Activated CD4-positive, alpha-beta T cell treated with anti-CD3 and anti-CD28 coated beads, Interleukin-2, amount 10 ng/mL, durations not matched to agents 7 days and 5 days (primary cell): ENCODE measurements at regions not wholly inside any gene's neighbourhood (a gene's known extent, or its start where the extent isn't known, plus 50 kb on each side); places are given as distances from the start of the nearest gene placed in this dataset.
"Not testable (repeated sequence)": the region's sequence is repeated elsewhere in the genome, so short reads cannot be mapped to it uniquely, and the experiment has no call there.

Experiments used
- CTCF ChIA-PET: fragments of 350-600 bp; sonication (Branson Sonifier 250); formaldehyde crosslinking; loops from one replicate; lab custom pipeline; 2021; ENCODE audit warnings: antibody characterized with exemption; lab: Charles Lee
- POLR2A ChIA-PET: fragments of 350-600 bp; sonication (Branson Sonifier 250); formaldehyde crosslinking; loops from one replicate; lab custom pipeline; 2021; ENCODE audit warnings: antibody characterized with exemption; lab: Charles Lee
- DNase-seq: peaks from one replicate; pipeline ENCODE4 v3.0.0-alpha.2; 2020
- H3K27ac Mint-ChIP-seq: one replicate; pipeline ENCODE4 v1.8.0; 2021; ENCODE audit warnings: mild to moderate bottlenecking, moderate library complexity, mixed read lengths
- H3K27me3 Mint-ChIP-seq: one replicate; pipeline ENCODE4 v1.8.0; 2021; ENCODE audit warnings: mixed read lengths
- H3K36me3 Mint-ChIP-seq: one replicate; pipeline ENCODE4 v1.8.0; 2021; ENCODE audit warnings: low read depth, mixed read lengths
- H3K4me1 Mint-ChIP-seq: one replicate; pipeline ENCODE4 v1.8.0; 2021; ENCODE audit warnings: mixed read lengths
- H3K4me3 Mint-ChIP-seq: one replicate; pipeline ENCODE4 v1.8.0; 2021; ENCODE audit warnings: mild to moderate bottlenecking, moderate library complexity, mixed read lengths
- H3K9me3 Mint-ChIP-seq: one replicate; pipeline ENCODE4 v1.8.0; 2021; ENCODE audit warnings: mixed read lengths

DNA sequence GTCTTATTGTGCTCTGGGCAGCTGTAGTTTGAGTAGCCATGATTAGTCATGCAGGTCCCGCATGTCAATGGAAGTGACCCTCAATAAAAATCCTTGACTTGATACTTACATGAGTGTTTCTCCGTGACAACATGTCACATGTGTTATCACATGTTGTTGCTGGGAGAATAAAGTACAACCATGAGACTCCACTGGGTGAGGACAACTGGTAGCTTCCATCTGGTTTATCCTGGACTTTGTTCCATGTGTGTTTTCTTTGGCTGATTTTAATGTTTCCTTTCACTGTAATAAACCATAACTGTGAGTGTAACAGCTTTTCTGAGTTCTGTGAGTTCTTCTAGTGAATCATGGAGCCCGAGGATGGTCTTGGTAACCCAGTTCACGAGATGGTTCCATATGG is 63.1 kb upstream of the NDN start:
- DNase-seq, result no peak
- POLR2A ChIA-PET, result no interaction called here
- Mint-ChIP-seq H3K36me3 (no peaks in the 10 kb centered on the region), H3K9me3 (peaks cover 27% of the 10 kb centered on the region), H3K4me3 (no peak overlapping the region), H3K27ac (no peak overlapping the region), H3K27me3 (no peaks in the 10 kb centered on the region), H3K4me1 (no peaks in the 10 kb centered on the region)
- CTCF ChIA-PET, result no interaction called here

DNA sequence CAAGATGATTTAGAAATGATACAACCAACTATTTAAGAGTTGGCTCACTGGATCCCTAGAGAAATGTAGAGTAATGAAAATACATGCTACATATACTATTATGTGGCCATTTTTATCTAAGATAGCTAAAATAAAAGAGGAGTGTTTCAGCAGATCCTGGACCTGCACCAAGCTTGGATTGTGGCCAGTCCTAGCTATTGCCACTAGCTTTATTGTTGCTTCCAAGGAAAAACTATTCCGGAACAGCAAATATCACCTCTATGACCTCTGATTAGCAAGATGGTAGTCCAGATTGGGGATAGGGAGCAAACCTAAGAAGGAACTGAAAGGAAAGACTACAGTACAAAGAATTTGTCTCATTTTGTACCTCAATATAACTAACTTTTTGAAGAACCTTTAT is 63.7 kb upstream of the NDN start:
- Mint-ChIP-seq H3K9me3 (peaks cover 33% of the 10 kb centered on the region), H3K4me3 (no peak overlapping the region), H3K36me3 (no peaks in the 10 kb centered on the region), H3K27me3 (no peaks in the 10 kb centered on the region), H3K27ac (no peak overlapping the region), H3K4me1 (no peaks in the 10 kb centered on the region)
- POLR2A ChIA-PET, result no interaction called here
- CTCF ChIA-PET, result no interaction called here
- no peak for DNase-seq

DNA sequence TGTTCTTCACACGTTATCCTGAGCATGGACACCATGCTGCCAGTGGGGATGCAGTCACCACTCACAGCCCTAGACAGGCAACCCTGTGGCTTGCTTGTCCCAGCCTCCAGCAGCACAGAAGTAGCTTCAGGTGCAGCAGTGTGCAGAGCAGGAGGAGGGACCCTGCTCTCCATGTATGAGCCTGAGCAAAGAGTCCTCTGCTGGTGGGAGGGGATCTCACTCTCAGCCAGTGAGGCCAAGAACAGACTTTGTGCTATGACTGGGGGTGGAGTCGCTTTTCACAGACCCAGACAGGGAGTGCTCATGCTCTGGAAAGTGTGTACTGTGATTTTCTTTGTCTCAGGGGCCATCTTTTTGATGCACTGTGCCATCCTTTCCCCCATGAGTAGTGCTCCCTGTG is 66.1 kb upstream of the NDN start:
- no peak overlapping the region for H3K4me3 Mint-ChIP-seq
- CTCF ChIA-PET, result no interaction called here
- POLR2A ChIA-PET, result no interaction called here

DNA sequence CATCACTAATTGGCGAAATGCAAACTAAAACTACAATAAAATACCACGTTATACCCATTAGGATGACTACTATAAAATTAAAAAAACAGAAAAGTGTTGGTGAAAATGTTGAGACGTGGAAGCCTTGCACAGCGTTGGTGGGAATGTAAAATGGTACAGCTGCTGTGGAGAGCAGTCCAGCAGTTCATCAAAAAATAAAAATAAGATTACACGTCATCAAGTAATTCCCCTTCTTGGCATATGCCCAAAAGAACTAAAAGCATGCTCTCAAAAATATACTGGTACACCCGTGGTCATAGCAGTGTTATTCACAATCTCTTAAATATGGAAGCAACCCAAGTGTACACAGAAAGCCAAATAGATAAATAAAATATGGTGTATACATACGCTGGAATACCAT is 71.8 kb upstream of the NDN start:
- no peaks in the 10 kb centered on the region for H3K36me3 Mint-ChIP-seq
- DNase-seq, result no peak
- ChIA-PET POLR2A (no interaction called here), CTCF (no interaction called here)
- no peak overlapping the region for H3K27ac Mint-ChIP-seq
- no peaks in the 10 kb centered on the region for H3K4me1 Mint-ChIP-seq
- no peak overlapping the region for H3K4me3 Mint-ChIP-seq
- no peaks in the 10 kb centered on the region for H3K27me3 Mint-ChIP-seq
- H3K9me3 Mint-ChIP-seq, result peaks cover 37% of the 10 kb centered on the region

More for the DNA sequence above, 66.1 kb upstream of the NDN start:
- Mint-ChIP-seq H3K27me3 (no peaks in the 10 kb centered on the region), H3K27ac (no peak overlapping the region), H3K9me3 (peaks cover 33% of the 10 kb centered on the region), H3K4me1 (no peaks in the 10 kb centered on the region), H3K36me3 (no peaks in the 10 kb centered on the region)
- DNase-seq, result no peak

DNA sequence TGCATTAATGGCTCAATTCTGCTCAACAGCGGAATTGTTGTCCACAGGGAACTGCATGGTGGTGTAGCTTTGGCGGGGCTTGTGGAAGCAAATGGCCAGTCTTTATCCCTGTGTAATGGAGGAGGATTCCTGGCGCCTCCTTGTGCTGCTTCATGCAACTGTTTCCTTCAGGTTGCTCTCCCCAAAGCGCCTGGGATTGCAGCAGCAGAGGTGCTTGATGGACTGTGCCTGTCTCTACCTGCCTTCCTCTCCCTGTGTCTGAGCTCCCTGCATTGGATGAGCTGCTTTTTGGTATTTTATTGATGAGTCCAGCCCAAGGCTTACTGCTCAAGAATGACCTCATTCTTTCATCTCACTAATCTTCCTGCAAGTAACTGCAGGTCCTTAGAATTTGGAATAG is 72.9 kb upstream of the NDN start:
- no peaks in the 10 kb centered on the region for H3K36me3 Mint-ChIP-seq
- H3K4me3 Mint-ChIP-seq, result no peak overlapping the region
- DNase-seq, result no peak
- H3K27ac Mint-ChIP-seq, result no peak overlapping the region
- H3K4me1 Mint-ChIP-seq, result no peaks in the 10 kb centered on the region
- CTCF ChIA-PET, result no interaction called here
- POLR2A ChIA-PET, result no interaction called here
- peaks cover 44% of the 10 kb centered on the region for H3K9me3 Mint-ChIP-seq
- no peaks in the 10 kb centered on the region for H3K27me3 Mint-ChIP-seq

DNA sequence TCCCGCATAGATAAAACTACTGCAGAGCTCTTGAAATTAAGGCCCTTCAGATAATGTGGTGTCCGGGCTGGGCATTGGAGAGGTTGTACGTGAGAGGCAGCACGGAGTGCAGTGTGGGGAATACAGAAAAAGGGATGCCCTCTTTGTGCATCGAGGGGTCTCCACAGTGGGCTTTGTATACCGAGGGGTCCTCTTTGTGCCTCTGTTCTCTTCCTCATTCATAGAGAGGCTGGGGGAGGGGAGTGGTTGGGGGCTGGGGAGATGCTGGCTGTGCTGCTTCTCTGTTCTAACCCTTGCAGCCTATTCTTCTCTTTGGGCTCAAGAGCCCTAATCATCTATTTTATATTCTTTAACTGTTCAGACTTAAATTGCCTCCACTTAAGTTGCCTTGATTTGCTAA is 74.3 kb upstream of the NDN start:
- CTCF ChIA-PET, result no interaction called here
- Mint-ChIP-seq H3K27me3 (no peaks in the 10 kb centered on the region), H3K4me1 (no peaks in the 10 kb centered on the region), H3K36me3 (no peaks in the 10 kb centered on the region), H3K4me3 (no peak overlapping the region), H3K9me3 (peaks cover 41% of the 10 kb centered on the region), H3K27ac (no peak overlapping the region)
- POLR2A ChIA-PET, result no interaction called here
- DNase-seq, result no peak

DNA sequence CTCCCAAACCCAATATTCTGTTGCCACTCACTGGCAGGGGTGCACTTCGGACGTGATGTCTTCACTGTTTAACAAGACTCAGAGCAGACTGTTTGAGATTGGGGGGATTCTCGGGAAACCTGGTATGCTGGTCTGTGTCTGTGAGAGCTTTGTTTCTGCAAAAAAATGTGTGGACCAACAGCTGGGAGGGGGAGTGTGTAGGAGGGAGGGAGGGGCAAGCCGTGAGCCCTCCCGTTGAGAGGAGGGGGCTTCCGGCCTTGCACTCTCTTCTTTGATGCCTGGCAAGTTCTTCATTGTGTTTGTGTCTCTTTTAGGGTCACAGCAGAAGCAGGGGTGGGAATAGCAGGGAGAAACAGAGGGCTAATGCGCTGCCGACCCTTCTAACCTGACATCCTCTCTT is 74.9 kb upstream of the NDN start:
- DNase-seq, result no peak
- ChIA-PET POLR2A (no interaction called here), CTCF (no interaction called here)
- no peaks in the 10 kb centered on the region for H3K36me3 Mint-ChIP-seq
- no peak overlapping the region for H3K4me3 Mint-ChIP-seq
- no peak overlapping the region for H3K27ac Mint-ChIP-seq
- no peaks in the 10 kb centered on the region for H3K27me3 Mint-ChIP-seq
- peaks cover 40% of the 10 kb centered on the region for H3K9me3 Mint-ChIP-seq
- H3K4me1 Mint-ChIP-seq, result no peaks in the 10 kb centered on the region

DNA sequence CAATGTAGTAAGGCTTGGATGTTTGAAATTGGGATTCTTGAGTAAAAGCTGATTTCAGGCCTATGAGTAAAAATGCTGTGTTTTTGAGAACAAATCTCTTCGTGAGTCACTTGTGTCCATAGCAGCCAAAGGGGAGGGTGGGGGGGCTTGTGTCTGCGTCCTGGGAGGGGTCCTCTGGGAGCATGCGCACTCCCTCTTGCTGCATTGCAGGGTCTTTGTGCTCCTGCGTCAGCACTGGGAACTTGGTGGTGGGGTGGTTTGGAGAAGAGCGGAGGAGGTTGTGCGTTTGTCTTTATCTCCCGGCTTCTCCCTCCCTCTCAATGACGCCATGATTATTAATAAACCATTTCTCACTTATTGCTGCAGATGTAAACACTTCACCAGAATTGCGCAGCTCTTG is 75.9 kb upstream of the NDN start:
- CTCF ChIA-PET, result no interaction called here
- H3K4me1 Mint-ChIP-seq, result no peaks in the 10 kb centered on the region
- H3K9me3 Mint-ChIP-seq, result peaks cover 42% of the 10 kb centered on the region
- H3K4me3 Mint-ChIP-seq, result no peak overlapping the region
- POLR2A ChIA-PET, result no interaction called here
- no peak overlapping the region for H3K27ac Mint-ChIP-seq
- DNase-seq, result no peak
- no peaks in the 10 kb centered on the region for H3K36me3 Mint-ChIP-seq
- H3K27me3 Mint-ChIP-seq, result no peaks in the 10 kb centered on the region

DNA sequence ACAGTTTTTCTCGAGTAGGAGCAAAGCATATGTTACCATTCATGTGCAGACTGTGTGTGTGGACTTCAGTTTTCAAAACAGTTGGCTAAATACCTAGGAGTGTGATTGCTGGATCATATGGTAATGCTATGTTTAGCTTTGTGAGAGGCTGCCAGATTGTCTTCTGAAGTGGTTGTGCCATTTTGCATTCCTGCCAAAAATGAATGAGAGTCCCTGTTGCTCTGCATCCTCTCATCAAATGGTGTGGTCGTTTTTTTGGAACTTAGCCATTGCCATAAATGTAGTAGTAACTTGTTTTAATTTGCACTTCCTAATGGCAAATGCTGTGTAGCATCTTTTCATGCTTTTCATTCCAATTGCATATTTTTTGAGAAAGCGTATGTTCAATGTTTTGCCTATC is 77.2 kb upstream of the NDN start:
- H3K9me3 Mint-ChIP-seq, result peaks cover 46% of the 10 kb centered on the region
- no peak overlapping the region for H3K4me3 Mint-ChIP-seq
- H3K4me1 Mint-ChIP-seq, result no peaks in the 10 kb centered on the region
- no peak for DNase-seq
- H3K27ac Mint-ChIP-seq, result no peak overlapping the region
- no peaks in the 10 kb centered on the region for H3K27me3 Mint-ChIP-seq
- ChIA-PET POLR2A (no interaction called here), CTCF (no interaction called here)
- no peaks in the 10 kb centered on the region for H3K36me3 Mint-ChIP-seq

DNA sequence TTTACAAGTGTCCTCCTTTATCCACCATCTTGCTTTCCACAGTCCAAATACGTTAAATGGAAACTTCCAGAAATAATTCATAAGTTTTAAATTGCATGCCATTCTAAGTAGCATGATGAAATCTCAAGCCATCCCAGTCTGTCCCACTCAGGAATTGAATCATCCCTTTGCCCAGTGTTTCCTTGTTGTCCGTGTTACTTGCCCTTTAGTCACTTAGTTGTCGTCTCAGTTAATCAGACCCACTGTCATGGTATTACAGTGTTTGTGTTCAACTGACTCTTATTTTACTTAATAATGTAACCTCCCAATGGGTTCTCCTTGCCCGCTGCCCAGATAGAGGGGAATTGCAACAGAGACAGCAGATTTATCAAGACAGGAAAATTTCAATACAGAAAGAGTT is 77.6 kb upstream of the NDN start:
- no peak for DNase-seq
- ChIA-PET POLR2A (no interaction called here), CTCF (no interaction called here)
- no peaks in the 10 kb centered on the region for H3K4me1 Mint-ChIP-seq
- H3K4me3 Mint-ChIP-seq, result no peak overlapping the region
- no peaks in the 10 kb centered on the region for H3K36me3 Mint-ChIP-seq
- peaks cover 44% of the 10 kb centered on the region for H3K9me3 Mint-ChIP-seq
- H3K27ac Mint-ChIP-seq, result no peak overlapping the region
- H3K27me3 Mint-ChIP-seq, result no peaks in the 10 kb centered on the region

DNA sequence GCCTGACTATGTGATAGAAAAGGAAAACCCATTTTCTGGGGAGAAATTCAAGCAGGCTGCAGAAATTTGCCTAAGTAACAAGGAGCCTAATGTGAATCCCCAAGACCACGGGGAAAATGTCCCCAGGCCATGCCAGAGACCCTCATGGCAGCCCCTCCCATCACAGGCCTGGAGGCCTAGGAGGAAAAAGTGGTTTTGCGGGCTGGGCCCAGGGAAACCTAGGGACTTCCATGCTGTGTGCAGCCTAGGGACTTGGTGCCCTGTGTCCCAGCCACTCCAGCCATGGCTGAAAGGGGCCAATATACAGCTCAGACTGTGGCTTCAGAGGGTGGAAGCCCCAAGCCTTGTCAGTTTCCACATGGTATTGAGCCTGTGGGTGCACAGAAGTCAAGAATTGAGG is 79.7 kb upstream of the NDN start:
- H3K36me3 Mint-ChIP-seq, DNase-seq, POLR2A ChIA-PET, H3K4me3 Mint-ChIP-seq, H3K27me3 Mint-ChIP-seq, H3K27ac Mint-ChIP-seq, H3K4me1 Mint-ChIP-seq, CTCF ChIA-PET: not testable (repeated sequence)
- H3K9me3 Mint-ChIP-seq, result peaks cover 43% of the 10 kb centered on the region

DNA sequence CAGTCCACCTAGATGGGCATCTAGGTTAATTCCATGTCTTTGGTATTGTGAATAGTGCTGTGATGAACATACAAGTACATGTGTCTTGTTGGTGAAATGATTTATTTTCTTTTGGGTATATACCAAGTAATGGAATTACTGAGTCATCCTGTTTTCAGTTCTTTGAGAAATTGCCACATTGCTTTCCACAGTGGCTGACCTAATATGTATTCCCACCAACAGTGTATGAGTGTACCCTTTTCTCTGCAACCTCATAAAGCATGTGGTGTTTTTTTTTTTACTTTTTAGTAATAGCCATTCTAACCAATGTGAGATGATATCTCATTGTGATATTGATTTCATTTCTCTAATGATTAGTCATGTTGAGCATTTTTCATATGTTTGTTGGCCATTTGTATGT is 86.0 kb upstream of the NDN start:
- POLR2A ChIA-PET, result no interaction called here
- Mint-ChIP-seq H3K9me3 (peaks cover 19% of the 10 kb centered on the region), H3K36me3 (no peaks in the 10 kb centered on the region), H3K27me3 (no peaks in the 10 kb centered on the region), H3K27ac (no peak overlapping the region), H3K4me3 (no peak overlapping the region), H3K4me1 (no peaks in the 10 kb centered on the region)
- no peak for DNase-seq
- CTCF ChIA-PET, result no interaction called here

DNA sequence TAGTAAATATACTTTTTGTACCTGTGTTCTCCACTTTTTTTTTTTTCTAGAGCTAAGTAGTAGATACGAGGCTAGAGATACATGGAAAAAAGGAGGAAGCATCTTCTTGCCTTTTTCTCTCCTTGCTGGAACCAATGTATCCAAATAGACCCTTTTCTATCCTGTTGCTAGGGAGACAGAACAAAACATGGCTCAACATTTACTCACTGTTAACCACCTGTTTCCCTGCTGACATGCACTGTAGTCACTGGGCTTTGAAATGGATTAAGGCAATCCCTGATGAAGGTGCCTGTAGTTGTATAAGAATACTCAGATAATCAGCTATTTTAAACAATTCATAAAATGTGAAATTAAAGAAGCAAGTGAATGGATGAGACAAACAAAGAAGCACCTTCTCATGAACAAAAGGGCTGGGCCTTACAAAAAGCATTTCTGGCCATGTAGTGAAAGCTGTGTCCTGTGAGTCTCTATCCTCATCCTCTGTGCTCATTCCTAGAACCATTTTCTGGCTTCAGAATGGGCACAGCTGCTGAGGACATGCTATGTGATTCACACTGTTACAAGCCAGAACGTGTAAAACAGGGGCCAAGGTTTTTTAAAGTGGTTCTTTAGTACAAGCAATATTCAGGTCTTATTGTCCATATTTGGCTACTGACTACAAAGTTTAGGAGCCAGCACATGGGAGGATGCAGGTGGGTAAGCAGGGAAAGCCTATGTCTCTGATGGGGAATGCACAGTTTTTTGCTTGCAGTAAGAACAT is 100.4 kb upstream of the NDN start:
- no peak for DNase-seq
- Mint-ChIP-seq H3K27ac (no peak overlapping the region), H3K36me3 (no peaks in the 10 kb centered on the region), H3K27me3 (no peaks in the 10 kb centered on the region), H3K4me3 (no peak overlapping the region), H3K4me1 (no peaks in the 10 kb centered on the region), H3K9me3 (peaks cover 16% of the 10 kb centered on the region)
- ChIA-PET POLR2A (no interaction called here), CTCF (no interaction called here)

DNA sequence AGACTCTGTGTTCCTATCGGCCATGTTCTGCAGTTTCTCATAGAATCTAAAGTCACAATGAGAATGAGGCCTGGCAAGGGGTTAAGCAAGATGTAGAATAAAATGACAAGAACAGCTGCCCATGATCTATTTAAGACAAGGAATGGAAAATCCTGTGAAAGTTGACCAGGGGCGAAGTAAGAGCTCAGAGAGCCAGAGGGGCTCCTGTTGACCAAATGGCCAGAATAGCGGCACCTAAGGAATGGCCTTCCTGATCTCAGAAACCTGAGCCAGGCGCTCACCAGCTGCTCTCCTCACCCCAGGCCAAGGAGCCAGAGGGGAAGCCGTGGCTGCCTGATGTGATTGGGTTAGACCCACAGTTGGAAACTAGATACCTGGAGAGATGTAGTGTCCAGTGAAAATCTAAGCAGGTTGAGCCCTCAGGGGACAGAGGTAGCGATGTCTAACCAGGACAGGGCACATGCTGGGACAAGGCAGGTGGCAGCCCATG is 106.1 kb upstream of the NDN start:
- no peak overlapping the region for H3K4me3 Mint-ChIP-seq
- peaks cover 15% of the 10 kb centered on the region for H3K9me3 Mint-ChIP-seq
- no peaks in the 10 kb centered on the region for H3K36me3 Mint-ChIP-seq

More for the DNA sequence above, 106.1 kb upstream of the NDN start:
- ChIA-PET POLR2A (no interaction called here), CTCF (no interaction called here)
- Mint-ChIP-seq H3K4me1 (no peaks in the 10 kb centered on the region), H3K27me3 (no peaks in the 10 kb centered on the region), H3K27ac (no peak overlapping the region)
- DNase-seq, result no peak
